ENCODE measurements at regions not wholly inside any gene's neighbourhood (a gene's known extent, or its start where the extent isn't known, plus 50 kb on each side); places are given as distances from the start of the nearest gene placed in this dataset.

- H2BK20ac ChIP-seq (ENCODE audit: low read depth, low read length, poor library complexity, severe bottlenecking), result no peak overlapping the region
- H4K20me1 ChIP-seq (ENCODE audit: control insufficient read depth, insufficient read depth, insufficient read length), result no peaks in the 10 kb centered on the region
- no peaks in the 10 kb centered on the region for H3K4me1 ChIP-seq (ENCODE audit: insufficient read depth, low read length)
- no peak for TF ChIP-seq CTCF (conservative IDR thresholded peaks at IDR 0.05)
- H3K9me3 ChIP-seq (ENCODE audit: control insufficient read depth, low read depth, low read length), result no peaks in the 10 kb centered on the region
- no peak overlapping the region for H2BK12ac ChIP-seq (ENCODE audit: insufficient read length, low read depth, low read length)
- H3K18ac ChIP-seq (ENCODE audit: insufficient read length, low read depth, low read length), result no peak overlapping the region
- H2BK15ac ChIP-seq (ENCODE audit: low read depth, low read length), result no peak overlapping the region
- H2AFZ ChIP-seq (ENCODE audit: low read length), result no peak overlapping the region
- H4K5ac ChIP-seq (ENCODE audit: insufficient read length, low read depth, low read length), result no peak overlapping the region
- H3K9ac ChIP-seq (ENCODE audit: extremely low read depth, insufficient read length, low read length), result no peak overlapping the region
- Mint-ChIP-seq H3K27me3 (ENCODE audit: low read depth) (no peaks in the 10 kb centered on the region), H3K4me1 (no peaks in the 10 kb centered on the region), H3K27ac (no peak overlapping the region), H3K4me3 (no peak overlapping the region), H3K9me3 (no peaks in the 10 kb centered on the region), H3K36me3 (ENCODE audit: insufficient read depth in 1 of 3, low read depth in 3 of 3) (no peaks in the 10 kb centered on the region)
- H2AK5ac ChIP-seq (ENCODE audit: insufficient read length, low read length), result no peak overlapping the region
- H3K27ac ChIP-seq (ENCODE audit: insufficient read length, low read depth, low read length), result no peak overlapping the region
- no peak for DNase-seq
- no peaks in the 10 kb centered on the region for H3K27me3 ChIP-seq (ENCODE audit: insufficient read depth, low read length)
- no peak overlapping the region for H3K23ac ChIP-seq (ENCODE audit: insufficient read length, low read depth, low read length)
- no peak overlapping the region for H4K91ac ChIP-seq (ENCODE audit: insufficient read length, low read depth, low read length)
- H3K79me2 ChIP-seq (ENCODE audit: insufficient read depth, low read length), result no peaks in the 10 kb centered on the region
- H3K56ac ChIP-seq (ENCODE audit: insufficient read length, low read depth, low read length), result no peak overlapping the region
- no CpG with 5 or more reads among the region's 7 CpGs for WGBS (ENCODE audit: extremely low coverage, insufficient read length, low lambda C conversion rate)
- H2BK5ac ChIP-seq (ENCODE audit: insufficient read length, low read length), result no peak overlapping the region
- no peaks in the 10 kb centered on the region for H3K23me2 ChIP-seq (ENCODE audit: insufficient read length, low read depth, low read length, poor library complexity, severe bottlenecking)
- no peak overlapping the region for H3K4ac ChIP-seq (ENCODE audit: low read depth, low read length)
- H3K4me2 ChIP-seq (ENCODE audit: insufficient read depth, insufficient read length, low read length), result no peak overlapping the region
- no peak overlapping the region for H3K14ac ChIP-seq (ENCODE audit: insufficient read depth, low read length)
- no peaks in the 10 kb centered on the region for H3K79me1 ChIP-seq (ENCODE audit: insufficient read depth, low read depth, low read length, poor library complexity, severe bottlenecking)
- H2BK120ac ChIP-seq (ENCODE audit: low read depth, low read length, poor library complexity, severe bottlenecking), result no peak overlapping the region
- H3T11ph ChIP-seq (ENCODE audit: low read length), result no peak overlapping the region
- H4K8ac ChIP-seq (replicated peaks; ENCODE audit: insufficient read length, low read depth, low read length), result no peak overlapping the region
Observed at GRCh38 chr5:143471666-143472464, 68.4 kb upstream of the NR3C1 start.

Measured in H9 (cell line).